HG03460 (cell line): ENCODE measurements at regions not wholly inside any gene's neighbourhood (a gene's known extent, or its start where the extent isn't known, plus 50 kb on each side); places are given as distances from the start of the nearest gene placed in this dataset.

Experiments
- ATAC-seq: cut with Tn5 transposase; IDR thresholded peaks from one replicate; pipeline ENCODE4 v1.9.1; 2021; ENCODE audit not compliant: unreplicated experiment

- ATAC-seq, result no peak
Observed at GRCh38 chr5:74266836-74267235, 373.7 kb downstream of the ENC1 start.

GRCh38 chr5:74266132-74266531, 374.4 kb downstream of the ENC1 start:
- ATAC-seq, result no peak

GRCh38 chr5:74262544-74263207, 377.9 kb downstream of the ENC1 start:
- ATAC-seq, result no peak

GRCh38 chr5:74261866-74262265, 378.7 kb downstream of the ENC1 start:
- no peak for ATAC-seq

- ATAC-seq, result no peak
Observed at GRCh38 chr5:74261421-74261820, 379.1 kb downstream of the ENC1 start.

- no peak for ATAC-seq
Observed at GRCh38 chr5:74259572-74259971, 381.0 kb downstream of the ENC1 start.

GRCh38 chr5:74258314-74258665, 382.2 kb downstream of the ENC1 start:
- no peak for ATAC-seq

- peak; percentile 50 for ATAC-seq
Observed at GRCh38 chr5:74257645-74258313, 382.7 kb downstream of the ENC1 start.

GRCh38 chr5:74257060-74257527, 383.4 kb downstream of the ENC1 start:
- no peak for ATAC-seq

- no peak for ATAC-seq
Observed at GRCh38 chr5:74255692-74256392, 384.7 kb downstream of the ENC1 start.

- ATAC-seq, result no peak
Observed at GRCh38 chr5:74254257-74254656, 386.3 kb downstream of the ENC1 start.

- ATAC-seq, result no peak
Observed at GRCh38 chr5:74252044-74252443, 388.5 kb downstream of the ENC1 start.

- no peak for ATAC-seq
Observed at GRCh38 chr5:74251141-74252035, 389.1 kb downstream of the ENC1 start.

- no peak for ATAC-seq
Observed at GRCh38 chr5:74250304-74251102, 390.0 kb downstream of the ENC1 start.

- no peak for ATAC-seq
Observed at GRCh38 chr5:74248576-74248975, 392.0 kb downstream of the ENC1 start.

GRCh38 chr5:74244406-74244805, 396.1 kb downstream of the ENC1 start:
- no peak for ATAC-seq

GRCh38 chr5:74243634-74244033, 396.9 kb downstream of the ENC1 start:
- no peak for ATAC-seq

- no peak for ATAC-seq
Observed at GRCh38 chr5:74242516-74242915, 398.0 kb downstream of the ENC1 start.

- no peak for ATAC-seq
Observed at GRCh38 chr5:74241751-74242140, 398.8 kb downstream of the ENC1 start.
